ENCODE measurements at regions not wholly inside any gene's neighbourhood (a gene's known extent, or its start where the extent isn't known, plus 50 kb on each side); places are given as distances from the start of the nearest gene placed in this dataset.

GRCh38 chr4:4758681-4759080, 100.8 kb upstream of the MSX1 start:
- ChIA-PET POLR2A (no interaction called here), CTCF (interaction anchor here (0.8 kb wide), 2 partner anchors 33 to 90 kb away, joined by 3 read pairs; no protein-coding TSS in a partner anchor)
- Histone ChIP-seq H4K20me1 (replicated peaks; ENCODE audit: control insufficient read depth, extremely low read depth, insufficient read depth, low read length) (no peaks in the 10 kb centered on the region), H3K9me1 (replicated peaks; ENCODE audit: control insufficient read depth, extremely low read depth, insufficient read depth, low read length) (no peaks in the 10 kb centered on the region), H3K9me3 (replicated peaks; ENCODE audit: control insufficient read depth, insufficient read depth, low read length) (no peaks in the 10 kb centered on the region), H2AFZ (ENCODE audit: low read depth, low read length) (no peak overlapping the region), H3K79me2 (ENCODE audit: control insufficient read depth, insufficient read depth, low read length) (no peaks in the 10 kb centered on the region), H3K4me2 (ENCODE audit: insufficient read depth, low read length) (no peak overlapping the region), H3K27ac (ENCODE audit: insufficient read depth, low read depth, low read length) (no peak overlapping the region), H3K4me1 (ENCODE audit: control insufficient read depth, extremely low read depth, insufficient read depth, low read length) (no peaks in the 10 kb centered on the region), H3K4me3 (replicated peaks in 1 of 3; ENCODE audit: insufficient read depth in 1 of 3, low read depth in 1 of 3, low read length in 3 of 3) (no peak overlapping the region), H3K27me3 (ENCODE audit: control insufficient read depth in 2 of 2, insufficient read depth in 2 of 2, low read length in 2 of 2) (peaks cover 0 to 2% of the 10 kb centered on the region in 2 experiments), H3K9ac (replicated peaks; ENCODE audit: extremely low read depth, insufficient read depth, low read length) (no peak overlapping the region), H3K36me3 (ENCODE audit: control insufficient read depth in 2 of 2, extremely low read depth in 1 of 2, insufficient read depth in 2 of 2, low read length in 2 of 2) (no peaks in the 10 kb centered on the region)
- DNase-seq (ENCODE audit: low read depth, low spot score) (no peak), FAIRE-seq (no peak)
- no TSS peak for BruUV-seq (replicated peaks)
- TF ChIP-seq CTCF (IDR thresholded peaks at IDR 0.05; ENCODE audit: extremely low read depth in 1 of 2, insufficient read depth in 1 of 2, low read depth in 1 of 2, low read length in 2 of 2) (no peak), EZH2 (IDR thresholded peaks at IDR 0.05; ENCODE audit: borderline replicate concordance, low read depth, low read length, severe bottlenecking) (no peak), POLR2A (IDR thresholded peaks at IDR 0.05; ENCODE audit: low read depth, low read length) (no peak), MYC (IDR thresholded peaks at IDR 0.05; ENCODE audit: low read depth, low read length) (no peak), FOS (IDR thresholded peaks at IDR 0.05; ENCODE audit: borderline replicate concordance, insufficient read depth, low read length) (no peak), POLR2AphosphoS5 (IDR thresholded peaks at IDR 0.05; ENCODE audit: insufficient read depth, low read depth, low read length) (no peak), MAX (IDR thresholded peaks at IDR 0.05; ENCODE audit: insufficient read depth, insufficient read length) (no peak), GATA2 (IDR thresholded peaks at IDR 0.05; ENCODE audit: insufficient read depth, insufficient read length, low read depth, low read length) (no peak)
- dilution Hi-C loops (cut with MboI; ENCODE audit: extremely low pct_ligation_motif_present, low sequenced_read_pairs) (no loop called here), intact Hi-C loops (cut with micrococcal nuclease) (no loop called here)

All from endothelial cell of umbilical vein (primary cell).